Vagina (tissue), 2 donors: ENCODE measurements at regions not wholly inside any gene's neighbourhood (a gene's known extent, or its start where the extent isn't known, plus 50 kb on each side); places are given as distances from the start of the nearest gene placed in this dataset.

Experiments
- DNase-seq, 2 donors: peaks; one replicate each; pipeline ENCODE4 v3.0.0-alpha.2; 2017; ENCODE audit errors: extremely low spot score in 2 of 2
- H3K27ac ChIP-seq: fragments of 200-600 bp; sonication (generic); one replicate; pipeline ENCODE4 v1.5.1; 2019
- H3K27me3 ChIP-seq: fragments of 200-600 bp; sonication (generic); one replicate; pipeline ENCODE4 v1.5.1; 2019
- H3K36me3 ChIP-seq, 2 donors: fragments of 200-600 bp; sonication (generic); one replicate each; pipeline ENCODE4 v1.5.1; 2017 to 2019
- H3K4me1 ChIP-seq: fragments of 200-600 bp; sonication (generic); one replicate; pipeline ENCODE4 v1.5.1; 2019
- H3K4me3 ChIP-seq, 2 donors: fragments of 200-600 bp; sonication (generic); 1 replicate in 1 of 2; 2 replicates in 1 of 2; pipeline ENCODE4 v1.5.1; 2016 to 2019
- H3K9me3 ChIP-seq: fragments of 200-600 bp; sonication (generic); one replicate; pipeline ENCODE4 v1.5.1; 2019
- POLR2A ChIP-seq, 2 donors: fragments of 450-650 bp; IDR thresholded peaks; one replicate each; pipeline ENCODE4 v1.6.1; 2017; ENCODE audit warnings: antibody characterized with exemption in 2 of 2, mild to moderate bottlenecking in 2 of 2, moderate library complexity in 2 of 2
- POLR2AphosphoS5 ChIP-seq, 2 donors: sonication (generic); formaldehyde crosslinking; IDR thresholded peaks; one replicate each; pipeline ENCODE4 v1.9.0; 2017; ENCODE audit warnings: antibody characterized with exemption in 2 of 2, mild to moderate bottlenecking in 2 of 2, low read depth in 1 of 2; ENCODE audit not compliant: insufficient read depth in 1 of 2
- intact Hi-C: fragments of 100-400 bp; cut with DNase I; formaldehyde crosslinking; loops from one replicate; pipeline ENCODE4 v1.15.1; 2023
- TF ChIP-seq, protein P1 (sequence below), 3 experiments: fragments of 450-650 bp in 2 of 3; fragments of 200-600 bp in 1 of 3; sonication (generic) in 1 of 3; IDR thresholded peaks; one replicate each; pipeline ENCODE4 v1.5.1; 2017 to 2019; ENCODE audit warnings: antibody characterized with exemption in 3 of 3, mild to moderate bottlenecking in 2 of 3, moderate library complexity in 2 of 3

- intact Hi-C loops, result no loop called here
- Histone ChIP-seq H3K27ac (no peak overlapping the region), H3K9me3 (no peaks in the 10 kb centered on the region), H3K27me3 (no peaks in the 10 kb centered on the region), H3K4me1 (peaks cover 7% of the 10 kb centered on the region), H3K36me3 (no peaks in the 10 kb centered on the region), H3K4me3 (no peak overlapping the region)
- TF ChIP-seq POLR2A (IDR thresholded peaks at IDR 0.05), result no peak
- TF ChIP-seq, protein P1, sequence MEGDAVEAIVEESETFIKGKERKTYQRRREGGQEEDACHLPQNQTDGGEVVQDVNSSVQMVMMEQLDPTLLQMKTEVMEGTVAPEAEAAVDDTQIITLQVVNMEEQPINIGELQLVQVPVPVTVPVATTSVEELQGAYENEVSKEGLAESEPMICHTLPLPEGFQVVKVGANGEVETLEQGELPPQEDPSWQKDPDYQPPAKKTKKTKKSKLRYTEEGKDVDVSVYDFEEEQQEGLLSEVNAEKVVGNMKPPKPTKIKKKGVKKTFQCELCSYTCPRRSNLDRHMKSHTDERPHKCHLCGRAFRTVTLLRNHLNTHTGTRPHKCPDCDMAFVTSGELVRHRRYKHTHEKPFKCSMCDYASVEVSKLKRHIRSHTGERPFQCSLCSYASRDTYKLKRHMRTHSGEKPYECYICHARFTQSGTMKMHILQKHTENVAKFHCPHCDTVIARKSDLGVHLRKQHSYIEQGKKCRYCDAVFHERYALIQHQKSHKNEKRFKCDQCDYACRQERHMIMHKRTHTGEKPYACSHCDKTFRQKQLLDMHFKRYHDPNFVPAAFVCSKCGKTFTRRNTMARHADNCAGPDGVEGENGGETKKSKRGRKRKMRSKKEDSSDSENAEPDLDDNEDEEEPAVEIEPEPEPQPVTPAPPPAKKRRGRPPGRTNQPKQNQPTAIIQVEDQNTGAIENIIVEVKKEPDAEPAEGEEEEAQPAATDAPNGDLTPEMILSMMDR (IDR thresholded peaks at IDR 0.05), result no peak
- TF ChIP-seq POLR2AphosphoS5 (IDR thresholded peaks at IDR 0.05; ENCODE audit: insufficient read depth in 1 of 2, low read depth in 1 of 2), result no peak
- DNase-seq, result no peak
Observed at GRCh38 chr12:24427776-24428175, 478.3 kb upstream of the SOX5 start.

- H3K4me3 ChIP-seq, result no peak overlapping the region
- no peaks in the 10 kb centered on the region for H3K27me3 ChIP-seq
- DNase-seq, result no peak
- TF ChIP-seq POLR2A (IDR thresholded peaks at IDR 0.05), result no peak
- no peak for TF ChIP-seq POLR2AphosphoS5 (IDR thresholded peaks at IDR 0.05; ENCODE audit: insufficient read depth in 1 of 2, low read depth in 1 of 2)
- TF ChIP-seq, protein P1 (IDR thresholded peaks at IDR 0.05), result no peak
- intact Hi-C loops, result no loop called here
- H3K36me3 ChIP-seq, result no peaks in the 10 kb centered on the region
- H3K4me1 ChIP-seq, result peaks cover 7% of the 10 kb centered on the region
- no peak overlapping the region for H3K27ac ChIP-seq
- no peaks in the 10 kb centered on the region for H3K9me3 ChIP-seq
Observed at GRCh38 chr12:24425601-24425970, 476.1 kb upstream of the SOX5 start.

DNA sequence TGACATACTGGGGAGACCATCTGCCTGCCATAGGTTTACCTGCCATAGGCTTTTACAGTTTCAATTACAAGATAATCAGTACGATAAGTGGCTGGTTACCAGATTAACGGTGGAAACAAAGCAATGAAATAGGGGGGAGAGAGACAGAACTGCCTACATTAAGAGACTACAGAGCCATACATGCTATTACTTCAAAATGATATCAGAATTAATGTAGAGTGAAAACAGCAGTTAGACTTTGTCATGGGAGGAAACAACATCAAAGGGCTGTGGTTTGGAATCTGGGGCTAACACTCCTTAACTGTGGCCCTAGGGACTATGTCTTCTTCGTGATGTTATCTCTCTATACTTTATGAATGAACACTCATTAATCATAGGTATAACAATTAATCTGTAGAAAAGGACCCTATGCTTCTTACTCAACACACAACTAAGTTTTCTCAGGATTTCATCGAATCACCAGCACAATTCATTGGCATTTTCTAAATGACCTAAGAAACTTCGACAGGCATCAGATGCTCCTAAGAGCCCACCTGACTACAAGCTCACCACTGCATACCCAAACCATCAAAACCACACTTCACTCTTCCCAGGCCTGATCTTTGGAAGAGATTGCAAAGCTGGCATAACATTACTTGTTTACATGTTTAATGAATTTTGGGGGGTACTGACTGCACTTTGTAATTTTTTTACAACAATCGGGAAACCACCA lies 475.6 kb upstream of the SOX5 start:
- H3K27ac ChIP-seq, result no peak overlapping the region
- H3K4me3 ChIP-seq, result no peak overlapping the region
- H3K4me1 ChIP-seq, result peaks cover 7% of the 10 kb centered on the region
- no peaks in the 10 kb centered on the region for H3K9me3 ChIP-seq
- H3K27me3 ChIP-seq, result no peaks in the 10 kb centered on the region
- H3K36me3 ChIP-seq, result no peaks in the 10 kb centered on the region
- intact Hi-C loops, result no loop called here
- no peak for TF ChIP-seq POLR2AphosphoS5 (IDR thresholded peaks at IDR 0.05; ENCODE audit: insufficient read depth in 1 of 2, low read depth in 1 of 2)
- TF ChIP-seq POLR2A (IDR thresholded peaks at IDR 0.05), result no peak
- TF ChIP-seq, protein P1 (IDR thresholded peaks at IDR 0.05), result no peak
- no peak for DNase-seq

GRCh38 chr12:24424376-24424775 lies 474.9 kb upstream of the SOX5 start:
- H3K27ac ChIP-seq, result no peak overlapping the region
- no peaks in the 10 kb centered on the region for H3K36me3 ChIP-seq
- peaks cover 7% of the 10 kb centered on the region for H3K4me1 ChIP-seq
- no peak overlapping the region for H3K4me3 ChIP-seq
- intact Hi-C loops, result no loop called here
- H3K9me3 ChIP-seq, result no peaks in the 10 kb centered on the region
- no peak for DNase-seq
- H3K27me3 ChIP-seq, result no peaks in the 10 kb centered on the region
- TF ChIP-seq POLR2AphosphoS5 (IDR thresholded peaks at IDR 0.05; ENCODE audit: insufficient read depth in 1 of 2, low read depth in 1 of 2) (no peak), POLR2A (IDR thresholded peaks at IDR 0.05) (no peak)
- TF ChIP-seq, protein P1 (IDR thresholded peaks at IDR 0.05), result no peak

- TF ChIP-seq POLR2AphosphoS5 (IDR thresholded peaks at IDR 0.05; ENCODE audit: insufficient read depth in 1 of 2, low read depth in 1 of 2), result no peak
- TF ChIP-seq, protein P1 (IDR thresholded peaks at IDR 0.05), result no peak
- no peak for TF ChIP-seq POLR2A (IDR thresholded peaks at IDR 0.05)
- Histone ChIP-seq H3K4me1 (peaks cover 7% of the 10 kb centered on the region), H3K4me3 (no peak overlapping the region), H3K36me3 (no peaks in the 10 kb centered on the region), H3K9me3 (no peaks in the 10 kb centered on the region), H3K27me3 (no peaks in the 10 kb centered on the region), H3K27ac (no peak overlapping the region)
- no peak for DNase-seq
- intact Hi-C loops, result no loop called here
Observed at GRCh38 chr12:24423611-24424010, 474.1 kb upstream of the SOX5 start.
